Right atrium auricular region (tissue), 2 donors: ENCODE measurements at regions not wholly inside any gene's neighbourhood (a gene's known extent, or its start where the extent isn't known, plus 50 kb on each side); places are given as distances from the start of the nearest gene placed in this dataset.

Experiments used
- DNase-seq: peaks from one replicate; pipeline ENCODE4 v3.0.0-alpha.2; 2019; ENCODE audit warnings: low spot score
- H3K27ac ChIP-seq, 2 donors: fragments of 200-600 bp; sonication (generic); 1 replicate in 1 of 2; 2 replicates in 1 of 2; pipeline ENCODE4 v1.5.1; 2016 to 2019
- H3K27me3 ChIP-seq, 2 donors: fragments of 200-600 bp; sonication (generic); one replicate each; pipeline versions ENCODE4 v1.5.1 to v1.6.0; 2017 to 2019
- H3K36me3 ChIP-seq: fragments of 200-600 bp; sonication (generic); one replicate; pipeline ENCODE4 v1.5.1; 2016
- H3K4me1 ChIP-seq, 2 donors: fragments of 200-600 bp; sonication (generic); one replicate each; pipeline versions ENCODE4 v1.5.1 to v1.6.0; 2017 to 2019
- H3K4me3 ChIP-seq, 2 donors: fragments of 200-600 bp; sonication (generic); 1 replicate in 1 of 2; 2 replicates in 1 of 2; pipeline ENCODE4 v1.5.1; 2017 to 2019; ENCODE audit warnings: mild to moderate bottlenecking in 1 of 2, moderate library complexity in 1 of 2
- H3K9me3 ChIP-seq, 2 donors: fragments of 200-600 bp; sonication (generic); one replicate each; pipeline ENCODE4 v1.5.1; 2019
- CTCF ChIP-seq, 2 donors: fragments of 200-600 bp; sonication (generic); IDR thresholded peaks; one replicate each; pipeline ENCODE4 v1.5.1; 2019; ENCODE audit warnings: antibody characterized with exemption in 2 of 2

GRCh38 chr2:156687126-156687525, 250.9 kb downstream of the GPD2 start:
- Histone ChIP-seq H3K4me1 (no peaks in the 10 kb centered on the region), H3K27me3 (no peaks in the 10 kb centered on the region), H3K9me3 (no peaks in the 10 kb centered on the region), H3K4me3 (no peak overlapping the region), H3K27ac (no peak overlapping the region), H3K36me3 (no peaks in the 10 kb centered on the region)
- no peak for TF ChIP-seq CTCF (IDR thresholded peaks at IDR 0.05)
- no peak for DNase-seq

GRCh38 chr2:156687715-156688114, 251.5 kb downstream of the GPD2 start:
- H3K36me3 ChIP-seq, result no peaks in the 10 kb centered on the region
- H3K4me1 ChIP-seq, result no peaks in the 10 kb centered on the region
- no peak for DNase-seq
- no peaks in the 10 kb centered on the region for H3K9me3 ChIP-seq
- H3K27me3 ChIP-seq, result no peaks in the 10 kb centered on the region
- no peak for TF ChIP-seq CTCF (IDR thresholded peaks at IDR 0.05)
- H3K4me3 ChIP-seq, result no peak overlapping the region
- H3K27ac ChIP-seq, result no peak overlapping the region

- H3K4me3 ChIP-seq, result no peak overlapping the region
- TF ChIP-seq CTCF (IDR thresholded peaks at IDR 0.05), result no peak
- H3K27ac ChIP-seq, result no peak overlapping the region
- no peaks in the 10 kb centered on the region for H3K9me3 ChIP-seq
- no peaks in the 10 kb centered on the region for H3K27me3 ChIP-seq
- no peaks in the 10 kb centered on the region for H3K36me3 ChIP-seq
- DNase-seq, result no peak
- H3K4me1 ChIP-seq, result no peaks in the 10 kb centered on the region
Measured at GRCh38 chr2:156689939-156690338, 253.8 kb downstream of the GPD2 start.

GRCh38 chr2:156691014-156691413, 254.8 kb downstream of the GPD2 start:
- no peaks in the 10 kb centered on the region for H3K4me1 ChIP-seq
- no peak for DNase-seq
- no peak overlapping the region for H3K4me3 ChIP-seq
- no peaks in the 10 kb centered on the region for H3K27me3 ChIP-seq
- TF ChIP-seq CTCF (IDR thresholded peaks at IDR 0.05), result no peak
- no peaks in the 10 kb centered on the region for H3K36me3 ChIP-seq
- H3K9me3 ChIP-seq, result no peaks in the 10 kb centered on the region
- no peak overlapping the region for H3K27ac ChIP-seq

GRCh38 chr2:156695020-156695419, 258.8 kb downstream of the GPD2 start:
- Histone ChIP-seq H3K4me1 (no peaks in the 10 kb centered on the region), H3K9me3 (no peaks in the 10 kb centered on the region), H3K4me3 (no peak overlapping the region), H3K27me3 (no peaks in the 10 kb centered on the region), H3K27ac (no peak overlapping the region), H3K36me3 (no peaks in the 10 kb centered on the region)
- DNase-seq, result no peak
- no peak for TF ChIP-seq CTCF (IDR thresholded peaks at IDR 0.05)

DNA sequence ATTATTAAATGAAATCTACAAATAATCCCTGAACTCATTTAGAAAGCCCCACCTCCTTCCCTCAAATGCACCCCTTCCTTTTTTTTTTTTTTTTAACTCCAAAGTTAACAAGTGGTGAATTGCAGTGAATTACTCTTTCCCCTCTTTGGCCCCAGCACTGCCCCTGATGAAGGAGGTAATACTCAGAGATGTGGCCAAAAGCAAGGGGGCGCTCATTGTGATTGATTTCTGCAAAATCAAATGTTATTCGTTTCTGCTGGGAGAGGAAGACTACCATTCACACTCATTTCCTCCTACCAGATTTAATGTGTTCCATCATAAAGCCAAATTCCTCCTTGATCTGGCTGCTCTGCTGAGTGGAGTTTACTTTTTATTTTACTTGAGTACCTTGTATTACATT, 259.4 kb downstream of the GPD2 start:
- Histone ChIP-seq H3K27me3 (no peaks in the 10 kb centered on the region), H3K27ac (no peak overlapping the region), H3K4me1 (no peaks in the 10 kb centered on the region), H3K4me3 (no peak overlapping the region), H3K36me3 (no peaks in the 10 kb centered on the region), H3K9me3 (no peaks in the 10 kb centered on the region)
- no peak for DNase-seq
- no peak for TF ChIP-seq CTCF (IDR thresholded peaks at IDR 0.05)
